Sigmoid colon (tissue), 6 donors: ENCODE measurements at regions not wholly inside any gene's neighbourhood (a gene's known extent, or its start where the extent isn't known, plus 50 kb on each side); places are given as distances from the start of the nearest gene placed in this dataset.

ENCODE experiments used
- DNase-seq: peaks from one replicate; pipeline ENCODE4 v3.0.0-alpha.2; 2019
- H3K27ac ChIP-seq, 4 donors: fragments of 200-600 bp; sonication (generic); one replicate each; pipeline ENCODE4 v1.5.1; 2016 to 2019; ENCODE audit warnings: mild to moderate bottlenecking in 1 of 4
- H3K27me3 ChIP-seq, 3 donors: fragments of 200-600 bp; sonication (generic); one replicate each; pipeline ENCODE4 v1.5.1; 2019; ENCODE audit warnings: mild to moderate bottlenecking in 1 of 3
- H3K36me3 ChIP-seq, 4 donors: fragments of 200-600 bp; sonication (generic); one replicate each; pipeline ENCODE4 v1.5.1; 2016 to 2019
- H3K4me1 ChIP-seq, 4 donors: fragments of 200-600 bp; sonication (generic); one replicate each; pipeline ENCODE4 v1.5.1; 2017 to 2019
- H3K4me3 ChIP-seq, 4 donors: fragments of 200-600 bp; sonication (generic); one replicate each; pipeline ENCODE4 v1.5.1; 2017 to 2019; ENCODE audit warnings: mild to moderate bottlenecking in 2 of 4, moderate library complexity in 1 of 4
- H3K9me3 ChIP-seq, 4 donors: fragments of 200-600 bp in 3 of 4; sonication (generic) in 3 of 4; one replicate each; pipeline versions ENCODE4 v1.5.1 to v1.6.1; 2013 to 2019
- EP300 ChIP-seq, 4 donors: sonication (generic); formaldehyde crosslinking; IDR thresholded peaks; one replicate each; pipeline ENCODE4 v1.6.1; 2017; ENCODE audit warnings: antibody characterized with exemption in 4 of 4
- POLR2A ChIP-seq, 2 donors: fragments of 450-650 bp; IDR thresholded peaks; one replicate each; pipeline ENCODE4 v1.6.1; 2016; ENCODE audit warnings: antibody characterized with exemption in 2 of 2, mild to moderate bottlenecking in 2 of 2, moderate library complexity in 2 of 2
- POLR2AphosphoS5 ChIP-seq, 4 donors: sonication (generic); formaldehyde crosslinking; IDR thresholded peaks; one replicate each; pipeline ENCODE4 v1.6.1; 2017; ENCODE audit warnings: antibody characterized with exemption in 4 of 4
- WGBS, 2 donors: extraction: QIAGEN DNeasy Blood & Tissue Kit; methylation state at CpG; one replicate each; pipeline ENCODE4 v1.1.7; 2013; 5-methylcytosine and 5-hydroxymethylcytosine counted together
- intact Hi-C: fragments of 100-400 bp; cut with DNase I; formaldehyde crosslinking; loops from one replicate; pipeline ENCODE4 v1.15.1; 2023
- TF ChIP-seq, protein P1 (sequence below), 4 experiments: fragments of 450-650 bp in 3 of 4; fragments of 200-600 bp in 1 of 4; IDR thresholded peaks; one replicate each; pipeline ENCODE4 v1.5.1; 2016 to 2019; ENCODE audit warnings: antibody characterized with exemption in 4 of 4, mild to moderate bottlenecking in 3 of 4, moderate library complexity in 2 of 4
- donor health status: healthy with polysubstance abuse.
- donor health status: healthy.

DNA sequence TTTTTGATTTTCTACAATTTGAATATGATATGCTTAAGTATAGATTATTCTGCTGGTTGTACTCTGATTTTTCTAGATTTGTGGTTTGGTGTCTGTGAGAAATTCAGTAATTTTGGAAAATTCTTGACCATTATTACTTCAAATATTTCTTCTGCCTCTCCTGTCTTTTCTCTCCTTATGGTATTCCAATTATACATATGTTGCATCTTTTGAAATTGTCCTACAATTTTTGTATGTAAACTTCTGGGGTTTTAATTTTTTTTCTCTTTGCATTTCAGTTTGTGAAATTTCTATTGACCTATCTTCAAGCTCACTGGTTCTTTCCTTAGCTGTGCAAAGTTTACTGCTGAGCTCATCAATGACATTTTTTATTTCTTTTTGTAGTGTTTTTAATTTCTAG, 534.4 kb upstream of the SLC35B3 start:
- TF ChIP-seq, protein P1, sequence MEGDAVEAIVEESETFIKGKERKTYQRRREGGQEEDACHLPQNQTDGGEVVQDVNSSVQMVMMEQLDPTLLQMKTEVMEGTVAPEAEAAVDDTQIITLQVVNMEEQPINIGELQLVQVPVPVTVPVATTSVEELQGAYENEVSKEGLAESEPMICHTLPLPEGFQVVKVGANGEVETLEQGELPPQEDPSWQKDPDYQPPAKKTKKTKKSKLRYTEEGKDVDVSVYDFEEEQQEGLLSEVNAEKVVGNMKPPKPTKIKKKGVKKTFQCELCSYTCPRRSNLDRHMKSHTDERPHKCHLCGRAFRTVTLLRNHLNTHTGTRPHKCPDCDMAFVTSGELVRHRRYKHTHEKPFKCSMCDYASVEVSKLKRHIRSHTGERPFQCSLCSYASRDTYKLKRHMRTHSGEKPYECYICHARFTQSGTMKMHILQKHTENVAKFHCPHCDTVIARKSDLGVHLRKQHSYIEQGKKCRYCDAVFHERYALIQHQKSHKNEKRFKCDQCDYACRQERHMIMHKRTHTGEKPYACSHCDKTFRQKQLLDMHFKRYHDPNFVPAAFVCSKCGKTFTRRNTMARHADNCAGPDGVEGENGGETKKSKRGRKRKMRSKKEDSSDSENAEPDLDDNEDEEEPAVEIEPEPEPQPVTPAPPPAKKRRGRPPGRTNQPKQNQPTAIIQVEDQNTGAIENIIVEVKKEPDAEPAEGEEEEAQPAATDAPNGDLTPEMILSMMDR (IDR thresholded peaks at IDR 0.05): no peak
- no peak for TF ChIP-seq EP300 (IDR thresholded peaks at IDR 0.05)
- no peak for TF ChIP-seq POLR2A (IDR thresholded peaks at IDR 0.05)
- no peak for TF ChIP-seq POLR2AphosphoS5 (IDR thresholded peaks at IDR 0.05)
- H3K9me3 ChIP-seq: peaks cover 0 to 3% (median under 1%) of the 10 kb centered on the region in 4 donors
- no peaks in the 10 kb centered on the region for H3K36me3 ChIP-seq
- no peaks in the 10 kb centered on the region for H3K4me1 ChIP-seq
- no peak overlapping the region for H3K27ac ChIP-seq
- H3K27me3 ChIP-seq: no peaks in the 10 kb centered on the region
- H3K4me3 ChIP-seq: no peak overlapping the region
- DNase-seq: no peak
- intact Hi-C loops: no loop called here

DNA sequence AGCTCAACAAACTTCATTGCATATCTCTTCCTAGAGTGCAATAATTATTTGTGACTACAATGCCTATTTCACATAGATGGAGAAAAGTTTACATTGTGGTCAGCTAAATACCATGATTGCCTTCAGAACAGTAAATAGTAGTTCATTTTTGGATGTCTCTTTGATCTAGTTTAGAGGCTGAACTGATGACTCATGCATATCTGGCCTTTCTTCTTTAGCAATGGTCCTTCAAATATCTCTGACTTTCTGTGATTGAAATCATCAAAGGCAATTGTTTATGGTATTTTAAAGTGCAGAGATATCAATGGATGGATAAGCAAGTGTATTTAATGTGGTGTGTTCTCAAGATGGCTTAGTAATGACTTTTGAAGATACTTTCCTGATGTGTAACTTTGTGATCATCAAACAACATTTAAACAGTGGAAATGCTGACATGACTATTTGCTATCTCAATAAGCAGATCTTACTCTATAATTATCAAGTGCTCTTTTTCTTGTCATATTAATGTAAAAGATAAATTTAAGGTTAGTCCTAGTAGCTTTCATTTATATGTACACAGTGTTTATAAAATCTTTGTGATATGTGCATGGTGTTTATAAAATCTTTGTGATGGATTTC, 523.7 kb upstream of the SLC35B3 start:
- Histone ChIP-seq H3K9me3 (no peaks in the 10 kb centered on the region), H3K4me3 (no peak overlapping the region), H3K36me3 (no peaks in the 10 kb centered on the region), H3K4me1 (no peaks in the 10 kb centered on the region), H3K27me3 (no peaks in the 10 kb centered on the region), H3K27ac (no peak overlapping the region)
- no peak for DNase-seq
- intact Hi-C loops: no loop called here
- TF ChIP-seq POLR2A (IDR thresholded peaks at IDR 0.05): no peak
- TF ChIP-seq, protein P1 (IDR thresholded peaks at IDR 0.05): no peak
- no peak for TF ChIP-seq EP300 (IDR thresholded peaks at IDR 0.05)
- no peak for TF ChIP-seq POLR2AphosphoS5 (IDR thresholded peaks at IDR 0.05)

DNA sequence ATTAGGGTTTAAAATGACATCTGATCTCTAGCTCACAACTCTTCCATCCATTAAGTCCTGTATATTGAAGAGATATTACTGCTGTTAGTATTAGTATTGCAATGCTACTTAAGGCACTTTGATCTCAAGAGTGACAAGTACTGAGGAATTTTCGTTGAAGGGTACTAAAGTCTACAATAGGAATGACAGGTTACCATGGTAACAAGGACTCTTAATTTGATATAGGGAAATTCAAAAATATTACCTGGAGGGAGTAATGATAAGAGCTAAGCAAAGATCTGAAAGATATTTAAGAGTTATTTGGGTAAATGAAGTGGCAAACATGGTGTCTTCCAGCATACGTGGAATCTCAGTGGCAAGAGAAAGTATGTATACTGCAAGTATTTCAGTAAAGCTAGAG, 518.0 kb upstream of the SLC35B3 start:
- no peak for TF ChIP-seq POLR2AphosphoS5 (IDR thresholded peaks at IDR 0.05)
- TF ChIP-seq POLR2A (IDR thresholded peaks at IDR 0.05): no peak
- TF ChIP-seq, protein P1 (IDR thresholded peaks at IDR 0.05): no peak
- no peak for TF ChIP-seq EP300 (IDR thresholded peaks at IDR 0.05)
- intact Hi-C loops: no loop called here
- H3K9me3 ChIP-seq: no peaks in the 10 kb centered on the region
- no peak for DNase-seq
- H3K4me1 ChIP-seq: no peaks in the 10 kb centered on the region
- no peak overlapping the region for H3K27ac ChIP-seq
- H3K4me3 ChIP-seq: no peak overlapping the region
- H3K36me3 ChIP-seq: no peaks in the 10 kb centered on the region
- WGBS, 2 donors: 43 to 61% methylated on average over 2 of the region's 2 CpGs
- no peaks in the 10 kb centered on the region for H3K27me3 ChIP-seq

DNA sequence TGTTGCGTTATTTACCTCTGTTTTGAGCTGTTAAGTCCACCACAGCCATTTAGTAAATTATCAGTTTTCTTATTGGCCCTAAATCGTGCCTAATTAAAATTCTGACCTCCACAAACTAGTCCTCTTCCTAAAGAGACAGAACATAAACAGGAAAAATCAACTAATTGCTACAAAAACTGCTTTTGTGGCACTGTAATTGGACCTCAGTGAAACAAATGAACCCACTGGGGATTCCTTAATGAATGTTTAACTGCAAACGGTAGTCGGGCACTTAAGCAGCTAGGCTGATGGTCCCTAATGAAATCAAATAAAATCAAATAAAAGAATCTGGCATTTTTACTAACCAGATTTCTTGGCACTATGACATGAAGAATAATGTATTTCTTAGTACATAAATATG, 513.4 kb upstream of the SLC35B3 start:
- no peak for DNase-seq
- no peaks in the 10 kb centered on the region for H3K4me1 ChIP-seq
- intact Hi-C loops: no loop called here
- TF ChIP-seq POLR2AphosphoS5 (IDR thresholded peaks at IDR 0.05) (no peak), EP300 (IDR thresholded peaks at IDR 0.05) (no peak)
- TF ChIP-seq, protein P1 (IDR thresholded peaks at IDR 0.05): no peak
- 62 to 71% methylated on average over 4 of the region's 4 CpGs for WGBS, 2 donors
- H3K27ac ChIP-seq: no peak overlapping the region
- H3K4me3 ChIP-seq: no peak overlapping the region
- H3K27me3 ChIP-seq: no peaks in the 10 kb centered on the region
- H3K9me3 ChIP-seq: no peaks in the 10 kb centered on the region
- no peaks in the 10 kb centered on the region for H3K36me3 ChIP-seq

DNA sequence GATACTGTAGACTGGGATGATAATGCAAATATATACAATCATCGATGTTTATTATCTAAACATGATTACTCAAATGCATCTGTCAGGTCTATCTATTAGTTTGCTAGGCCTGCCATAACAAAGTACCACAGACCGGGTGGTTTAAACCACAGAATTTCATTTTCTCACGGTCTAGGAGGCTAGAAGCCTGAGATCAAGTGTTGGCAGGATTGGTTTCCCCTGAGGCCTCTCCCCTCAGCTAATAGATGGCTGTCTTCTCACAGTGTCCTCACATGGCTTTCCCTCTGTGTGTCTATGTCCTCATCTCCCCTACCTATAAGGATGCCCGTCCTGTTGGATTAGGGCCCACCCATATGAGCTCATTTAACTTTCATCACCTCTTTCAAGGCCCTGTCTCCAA, 512.6 kb upstream of the SLC35B3 start:
- no peak for TF ChIP-seq POLR2AphosphoS5 (IDR thresholded peaks at IDR 0.05)
- TF ChIP-seq, protein P1 (IDR thresholded peaks at IDR 0.05): no peak
- TF ChIP-seq EP300 (IDR thresholded peaks at IDR 0.05): no peak
- TF ChIP-seq POLR2A (IDR thresholded peaks at IDR 0.05): no peak
- DNase-seq: no peak
- 73 to 79% methylated on average over 4 of the region's 4 CpGs for WGBS, 2 donors
- Histone ChIP-seq H3K27ac (no peak overlapping the region), H3K4me3 (no peak overlapping the region), H3K9me3 (no peaks in the 10 kb centered on the region), H3K27me3 (no peaks in the 10 kb centered on the region), H3K4me1 (no peaks in the 10 kb centered on the region), H3K36me3 (no peaks in the 10 kb centered on the region)
- intact Hi-C loops: no loop called here
